BJ (cell line): ENCODE measurements at regions not wholly inside any gene's neighbourhood (a gene's known extent, or its start where the extent isn't known, plus 50 kb on each side); places are given as distances from the start of the nearest gene placed in this dataset.

ENCODE experiments used
- CTCF ChIA-PET: fragments of 350-600 bp; formaldehyde crosslinking; extraction: SDS; loops from one replicate; lab custom pipeline; 2021; ENCODE audit warnings: antibody characterized with exemption, inconsistent platforms; lab: Yijun Ruan, JAX
- POLR2A ChIA-PET: fragments of 300-600 bp; sonication (Branson Sonifier 250); formaldehyde crosslinking; extraction: SDS; loops from one replicate; lab custom pipeline; 2021; ENCODE audit warnings: antibody characterized with exemption; lab: Charles Lee
- DNase-seq: peaks from one replicate; pipeline ENCODE4 v3.0.0-alpha.2; 2011; ENCODE audit warnings: low read depth
- H3K27me3 ChIP-seq: 2 replicates; pipeline ENCODE4 v1.6.0; 2011; ENCODE audit warnings: low read length; ENCODE audit not compliant: control insufficient read depth, insufficient read depth
- H3K36me3 ChIP-seq: 2 replicates; pipeline ENCODE4 v1.5.1; 2011; ENCODE audit warnings: low read length; ENCODE audit not compliant: control insufficient read depth, insufficient read depth
- H3K4me3 ChIP-seq: 2 replicates; pipeline ENCODE4 v1.5.1; 2011; ENCODE audit warnings: low read depth, mild to moderate bottlenecking, control low read depth, low read length
- TF ChIP-seq, protein P1 (sequence below): IDR thresholded peaks from 2 replicates; pipeline ENCODE4 v1.5.1; 2011; ENCODE audit warnings: low read depth, mild to moderate bottlenecking, control low read depth, inconsistent platforms, low read length, moderate library complexity; ENCODE audit not compliant: insufficient read depth

GRCh38 chr3:144053121-144053520 is 81.5 kb downstream of the DIPK2A start:
- no peak overlapping the region for H3K4me3 ChIP-seq
- DNase-seq = peak; percentile 79
- no peaks in the 10 kb centered on the region for H3K27me3 ChIP-seq
- ChIA-PET CTCF (interaction anchor here (1.3 kb wide), 1 partner anchor 30 kb away, joined by 3 read pairs; no protein-coding TSS in a partner anchor), POLR2A (interaction anchor here (0.8 kb wide), 1 partner anchor 82 kb away, joined by 3 read pairs; the partner anchor contains the start of gene DIPK2A)
- no peaks in the 10 kb centered on the region for H3K36me3 ChIP-seq
- TF ChIP-seq, protein P1, sequence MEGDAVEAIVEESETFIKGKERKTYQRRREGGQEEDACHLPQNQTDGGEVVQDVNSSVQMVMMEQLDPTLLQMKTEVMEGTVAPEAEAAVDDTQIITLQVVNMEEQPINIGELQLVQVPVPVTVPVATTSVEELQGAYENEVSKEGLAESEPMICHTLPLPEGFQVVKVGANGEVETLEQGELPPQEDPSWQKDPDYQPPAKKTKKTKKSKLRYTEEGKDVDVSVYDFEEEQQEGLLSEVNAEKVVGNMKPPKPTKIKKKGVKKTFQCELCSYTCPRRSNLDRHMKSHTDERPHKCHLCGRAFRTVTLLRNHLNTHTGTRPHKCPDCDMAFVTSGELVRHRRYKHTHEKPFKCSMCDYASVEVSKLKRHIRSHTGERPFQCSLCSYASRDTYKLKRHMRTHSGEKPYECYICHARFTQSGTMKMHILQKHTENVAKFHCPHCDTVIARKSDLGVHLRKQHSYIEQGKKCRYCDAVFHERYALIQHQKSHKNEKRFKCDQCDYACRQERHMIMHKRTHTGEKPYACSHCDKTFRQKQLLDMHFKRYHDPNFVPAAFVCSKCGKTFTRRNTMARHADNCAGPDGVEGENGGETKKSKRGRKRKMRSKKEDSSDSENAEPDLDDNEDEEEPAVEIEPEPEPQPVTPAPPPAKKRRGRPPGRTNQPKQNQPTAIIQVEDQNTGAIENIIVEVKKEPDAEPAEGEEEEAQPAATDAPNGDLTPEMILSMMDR = no peak

DNA sequence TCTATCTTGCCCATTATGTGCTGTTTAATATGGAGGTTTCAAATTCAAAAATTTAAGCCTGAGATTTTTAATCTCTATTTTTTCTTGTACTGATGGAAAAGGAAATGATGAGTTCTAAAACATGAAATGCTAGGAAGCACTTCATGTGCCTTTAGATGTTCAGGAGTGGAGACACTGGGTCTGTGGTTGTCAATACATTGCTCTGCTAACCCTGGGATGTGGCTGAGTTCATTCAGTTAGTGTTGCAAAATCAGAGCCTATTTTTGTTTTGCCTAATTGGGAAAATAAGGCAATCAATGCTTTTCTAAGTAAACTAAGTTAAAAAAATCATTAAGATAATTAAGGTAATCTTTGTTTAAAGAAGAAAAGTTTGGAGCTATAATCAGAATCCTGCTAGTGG is 83.1 kb downstream of the DIPK2A start:
- TF ChIP-seq, protein P1 = no peak
- Histone ChIP-seq H3K4me3 (no peak overlapping the region), H3K27me3 (no peaks in the 10 kb centered on the region), H3K36me3 (no peaks in the 10 kb centered on the region)
- ChIA-PET POLR2A (no interaction called here), CTCF (interaction anchor here (1.0 kb wide), 1 partner anchor 15 kb away, joined by 3 read pairs; no protein-coding TSS in a partner anchor)
- DNase-seq = no peak

GRCh38 chr3:144055604-144056003 is 84.0 kb downstream of the DIPK2A start:
- CTCF ChIA-PET = no interaction called here
- H3K27me3 ChIP-seq = no peaks in the 10 kb centered on the region
- no peaks in the 10 kb centered on the region for H3K36me3 ChIP-seq
- TF ChIP-seq, protein P1 = no peak
- H3K4me3 ChIP-seq = no peak overlapping the region
- POLR2A ChIA-PET = interaction anchor here (0.6 to 0.9 kb wide), 2 partner anchors 84 to 121 kb away, joined by 3 to 13 read pairs; partner anchors contain the start of gene DIPK2A
- no peak for DNase-seq

GRCh38 chr3:144058713-144059112 is 87.1 kb downstream of the DIPK2A start:
- H3K4me3 ChIP-seq = no peak overlapping the region
- ChIA-PET POLR2A (no interaction called here), CTCF (no interaction called here)
- no peak for DNase-seq
- H3K36me3 ChIP-seq = no peaks in the 10 kb centered on the region
- H3K27me3 ChIP-seq = no peaks in the 10 kb centered on the region
- TF ChIP-seq, protein P1 = no peak

DNA sequence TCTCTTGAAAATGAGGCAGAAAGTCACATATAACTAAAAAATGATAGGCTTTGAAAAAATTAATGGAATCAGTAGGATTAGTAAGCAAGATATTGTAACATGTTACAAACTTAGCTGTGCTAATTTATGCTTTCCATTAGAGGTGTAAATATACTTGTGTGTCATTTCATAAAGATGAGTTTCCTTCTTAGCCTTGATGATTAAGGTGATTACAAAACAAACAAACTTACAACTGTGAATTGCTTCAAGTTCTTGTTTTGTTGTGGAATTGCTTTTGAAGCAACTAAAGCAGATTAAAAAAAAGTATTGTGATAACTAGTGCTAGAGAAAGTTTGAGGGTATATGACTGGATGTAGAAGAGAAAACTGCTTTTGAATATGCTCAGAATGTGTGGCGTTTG is 87.9 kb downstream of the DIPK2A start:
- H3K4me3 ChIP-seq = no peak overlapping the region
- TF ChIP-seq, protein P1 = no peak
- POLR2A ChIA-PET = no interaction called here
- no peaks in the 10 kb centered on the region for H3K27me3 ChIP-seq
- CTCF ChIA-PET = interaction anchor here (0.6 kb wide), 1 partner anchor 191 kb away, joined by 3 read pairs; no protein-coding TSS in a partner anchor
- no peak for DNase-seq
- no peaks in the 10 kb centered on the region for H3K36me3 ChIP-seq
